ENCODE measurements at regions not wholly inside any gene's neighbourhood (a gene's known extent, or its start where the extent isn't known, plus 50 kb on each side); places are given as distances from the start of the nearest gene placed in this dataset.

DNA sequence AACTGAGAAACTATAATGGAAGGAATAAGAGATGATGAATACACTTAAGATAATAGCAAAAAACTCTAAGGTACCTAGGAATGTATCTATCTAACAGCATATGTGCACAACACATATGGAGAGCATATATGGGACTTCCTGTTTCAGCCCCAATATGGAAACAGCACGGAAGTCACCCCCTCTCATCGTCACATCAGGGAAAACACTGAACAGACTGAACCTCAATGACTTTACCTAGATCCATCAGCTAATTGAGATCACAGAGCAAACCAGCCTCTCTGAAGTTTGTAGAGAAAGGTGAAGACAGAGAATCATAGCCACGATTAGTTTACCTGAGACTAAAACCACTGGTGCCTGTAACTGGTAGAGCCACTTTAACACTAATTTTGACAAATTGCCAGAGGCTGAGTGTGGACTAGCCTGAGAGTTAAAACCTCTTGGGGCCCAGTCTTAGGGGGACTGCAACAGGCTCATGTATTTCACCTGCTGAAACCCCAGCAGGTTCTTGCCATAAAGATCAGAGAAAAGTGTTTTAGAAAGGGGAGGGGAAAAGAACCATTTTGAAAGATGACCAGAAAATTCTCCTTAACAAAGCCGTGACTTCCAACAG lies 722.6 kb downstream of the TBC1D22A start:
- TF ChIP-seq POLR2A (IDR thresholded peaks at IDR 0.05) = no peak
- TF ChIP-seq, protein P1, sequence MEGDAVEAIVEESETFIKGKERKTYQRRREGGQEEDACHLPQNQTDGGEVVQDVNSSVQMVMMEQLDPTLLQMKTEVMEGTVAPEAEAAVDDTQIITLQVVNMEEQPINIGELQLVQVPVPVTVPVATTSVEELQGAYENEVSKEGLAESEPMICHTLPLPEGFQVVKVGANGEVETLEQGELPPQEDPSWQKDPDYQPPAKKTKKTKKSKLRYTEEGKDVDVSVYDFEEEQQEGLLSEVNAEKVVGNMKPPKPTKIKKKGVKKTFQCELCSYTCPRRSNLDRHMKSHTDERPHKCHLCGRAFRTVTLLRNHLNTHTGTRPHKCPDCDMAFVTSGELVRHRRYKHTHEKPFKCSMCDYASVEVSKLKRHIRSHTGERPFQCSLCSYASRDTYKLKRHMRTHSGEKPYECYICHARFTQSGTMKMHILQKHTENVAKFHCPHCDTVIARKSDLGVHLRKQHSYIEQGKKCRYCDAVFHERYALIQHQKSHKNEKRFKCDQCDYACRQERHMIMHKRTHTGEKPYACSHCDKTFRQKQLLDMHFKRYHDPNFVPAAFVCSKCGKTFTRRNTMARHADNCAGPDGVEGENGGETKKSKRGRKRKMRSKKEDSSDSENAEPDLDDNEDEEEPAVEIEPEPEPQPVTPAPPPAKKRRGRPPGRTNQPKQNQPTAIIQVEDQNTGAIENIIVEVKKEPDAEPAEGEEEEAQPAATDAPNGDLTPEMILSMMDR (IDR thresholded peaks at IDR 0.05) = no peak

Measured in esophagus squamous epithelium (tissue), 4 donors.